Stomach (tissue), 8 donors: ENCODE measurements at regions not wholly inside any gene's neighbourhood (a gene's known extent, or its start where the extent isn't known, plus 50 kb on each side); places are given as distances from the start of the nearest gene placed in this dataset.

Experiments
- DNase-seq, 2 donors: peaks; one replicate each; pipeline versions ENCODE4 v3.0.0 to v3.0.0-alpha.2; 2013 to 2019
- H3K27ac ChIP-seq, 5 donors: fragments of 200-600 bp in 4 of 5; sonication (generic) in 4 of 5; one replicate each; pipeline ENCODE4 v1.5.1; 2013 to 2019; ENCODE audit warnings: mild to moderate bottlenecking in 1 of 5, moderate library complexity in 1 of 5
- H3K27me3 ChIP-seq, 3 donors: fragments of 200-600 bp; sonication (generic); one replicate each; pipeline ENCODE4 v1.5.1; 2017 to 2019; ENCODE audit warnings: mixed run types in 1 of 3
- H3K36me3 ChIP-seq, 4 donors: fragments of 200-600 bp; sonication (generic); 1 replicate in 3 of 4; 2 replicates in 1 of 4; pipeline ENCODE4 v1.5.1; 2016 to 2019
- H3K4me1 ChIP-seq, 4 donors: fragments of 200-600 bp; sonication (generic); one replicate each; pipeline ENCODE4 v1.5.1; 2016 to 2019
- H3K4me3 ChIP-seq, 4 donors: fragments of 200-600 bp; sonication (generic) in 3 of 4; one replicate each; pipeline ENCODE4 v1.5.1; 2016 to 2019; ENCODE audit warnings: mild to moderate bottlenecking in 1 of 4
- H3K9me3 ChIP-seq, 4 donors: fragments of 200-600 bp; sonication (generic); one replicate each; pipeline ENCODE4 v1.5.1; 2016 to 2019
- EP300 ChIP-seq: sonication (generic); formaldehyde crosslinking; IDR thresholded peaks from one replicate; pipeline ENCODE4 v1.6.1; 2017; ENCODE audit warnings: antibody characterized with exemption
- POLR2A ChIP-seq, 4 donors: fragments of 450-650 bp; IDR thresholded peaks; one replicate each; pipeline ENCODE4 v1.6.1; 2016; ENCODE audit warnings: antibody characterized with exemption in 4 of 4, control low read depth in 2 of 4, mild to moderate bottlenecking in 1 of 4, moderate library complexity in 1 of 4
- POLR2AphosphoS5 ChIP-seq, 3 donors: sonication (generic); formaldehyde crosslinking; IDR thresholded peaks; one replicate each; pipeline ENCODE4 v1.6.1; 2016; ENCODE audit warnings: antibody characterized with exemption in 3 of 3
- WGBS, 5 donors: extraction: QIAGEN DNeasy Blood & Tissue Kit in 3 of 5; methylation state at CpG; one replicate each; pipeline versions ENCODE4 v1.1.5 to v1.1.7; 2013 to 2018; 5-methylcytosine and 5-hydroxymethylcytosine counted together
- intact Hi-C: fragments of 100-400 bp; cut with DNase I; formaldehyde crosslinking; loops from one replicate; pipeline ENCODE4 v1.15.1; 2023; ENCODE audit warnings: low total_unique reads
- TF ChIP-seq, protein P1 (sequence below), 7 experiments: fragments of 450-650 bp in 4 of 7; fragments of 200-600 bp in 3 of 7; sonication (generic) in 3 of 7; IDR thresholded peaks; one replicate each; pipeline ENCODE4 v1.5.1; 2016 to 2019; ENCODE audit warnings: antibody characterized with exemption in 7 of 7, control low read depth in 2 of 7, mild to moderate bottlenecking in 1 of 7
- donor health status: healthy with polysubstance abuse.
- donor health status: Bipolar disorder and iron deficiency.
- donor health status: healthy.

DNA sequence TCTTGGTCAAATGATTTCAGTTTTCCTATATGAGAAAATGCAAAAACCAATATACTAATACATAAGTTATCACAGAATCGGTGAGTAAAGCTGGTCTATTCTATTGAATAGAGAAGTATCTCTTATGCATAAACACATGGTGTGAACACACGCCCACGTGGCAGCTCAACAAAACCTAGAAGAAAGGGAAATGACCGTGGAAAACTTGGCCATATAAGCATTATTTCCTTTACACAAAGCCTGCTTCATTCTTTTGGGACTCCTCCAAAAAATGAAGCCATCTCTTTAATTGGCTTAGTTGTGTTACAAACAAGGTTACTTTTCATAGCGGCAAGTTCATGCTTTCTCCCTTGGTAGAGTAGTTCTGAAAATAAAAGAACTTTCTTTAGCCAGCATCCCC lies 183.2 kb downstream of the TMEM161B start:
- Histone ChIP-seq H3K4me1 (no peaks in the 10 kb centered on the region), H3K4me3 (no peak overlapping the region), H3K27me3 (no peaks in the 10 kb centered on the region), H3K36me3 (no peaks in the 10 kb centered on the region), H3K9me3 (no peaks in the 10 kb centered on the region), H3K27ac (no peak overlapping the region)
- DNase-seq, result no peak
- TF ChIP-seq POLR2AphosphoS5 (IDR thresholded peaks at IDR 0.05) (no peak), POLR2A (IDR thresholded peaks at IDR 0.05) (no peak), EP300 (no peak)
- TF ChIP-seq, protein P1, sequence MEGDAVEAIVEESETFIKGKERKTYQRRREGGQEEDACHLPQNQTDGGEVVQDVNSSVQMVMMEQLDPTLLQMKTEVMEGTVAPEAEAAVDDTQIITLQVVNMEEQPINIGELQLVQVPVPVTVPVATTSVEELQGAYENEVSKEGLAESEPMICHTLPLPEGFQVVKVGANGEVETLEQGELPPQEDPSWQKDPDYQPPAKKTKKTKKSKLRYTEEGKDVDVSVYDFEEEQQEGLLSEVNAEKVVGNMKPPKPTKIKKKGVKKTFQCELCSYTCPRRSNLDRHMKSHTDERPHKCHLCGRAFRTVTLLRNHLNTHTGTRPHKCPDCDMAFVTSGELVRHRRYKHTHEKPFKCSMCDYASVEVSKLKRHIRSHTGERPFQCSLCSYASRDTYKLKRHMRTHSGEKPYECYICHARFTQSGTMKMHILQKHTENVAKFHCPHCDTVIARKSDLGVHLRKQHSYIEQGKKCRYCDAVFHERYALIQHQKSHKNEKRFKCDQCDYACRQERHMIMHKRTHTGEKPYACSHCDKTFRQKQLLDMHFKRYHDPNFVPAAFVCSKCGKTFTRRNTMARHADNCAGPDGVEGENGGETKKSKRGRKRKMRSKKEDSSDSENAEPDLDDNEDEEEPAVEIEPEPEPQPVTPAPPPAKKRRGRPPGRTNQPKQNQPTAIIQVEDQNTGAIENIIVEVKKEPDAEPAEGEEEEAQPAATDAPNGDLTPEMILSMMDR (IDR thresholded peaks at IDR 0.05), result no peak
- WGBS, 5 donors, result 57 to 74% (median 71%) methylated on average over 5 of the region's 5 CpGs
- intact Hi-C loops, result no loop called here

DNA sequence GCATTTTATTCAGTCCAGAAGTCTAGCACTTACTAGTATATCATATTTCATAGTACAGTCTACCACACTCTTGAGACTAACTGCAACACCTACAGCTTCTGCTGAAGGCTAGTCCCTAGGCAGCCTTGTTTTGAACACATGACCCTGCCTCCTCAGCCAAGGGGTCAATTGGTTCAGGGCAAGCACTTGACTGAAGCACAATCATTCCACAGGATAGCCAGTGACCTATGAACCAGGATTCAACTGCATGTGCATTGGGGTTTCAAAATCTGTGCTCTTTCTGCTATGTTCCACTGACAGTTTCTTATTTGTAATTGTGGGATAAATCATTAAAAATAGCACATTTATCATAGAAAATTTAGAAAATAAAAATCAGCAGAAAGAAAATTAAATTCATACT lies 186.8 kb downstream of the TMEM161B start:
- Histone ChIP-seq H3K9me3 (peaks cover 0 to 15% (median 7%) of the 10 kb centered on the region in 4 donors), H3K4me1 (no peaks in the 10 kb centered on the region), H3K4me3 (no peak overlapping the region), H3K36me3 (no peaks in the 10 kb centered on the region), H3K27me3 (no peaks in the 10 kb centered on the region), H3K27ac (no peak overlapping the region)
- intact Hi-C loops, result no loop called here
- no peak for DNase-seq
- TF ChIP-seq, protein P1 (IDR thresholded peaks at IDR 0.05), result no peak
- TF ChIP-seq POLR2AphosphoS5 (IDR thresholded peaks at IDR 0.05), result no peak
- no peak for TF ChIP-seq POLR2A (IDR thresholded peaks at IDR 0.05)
- TF ChIP-seq EP300, result no peak

DNA sequence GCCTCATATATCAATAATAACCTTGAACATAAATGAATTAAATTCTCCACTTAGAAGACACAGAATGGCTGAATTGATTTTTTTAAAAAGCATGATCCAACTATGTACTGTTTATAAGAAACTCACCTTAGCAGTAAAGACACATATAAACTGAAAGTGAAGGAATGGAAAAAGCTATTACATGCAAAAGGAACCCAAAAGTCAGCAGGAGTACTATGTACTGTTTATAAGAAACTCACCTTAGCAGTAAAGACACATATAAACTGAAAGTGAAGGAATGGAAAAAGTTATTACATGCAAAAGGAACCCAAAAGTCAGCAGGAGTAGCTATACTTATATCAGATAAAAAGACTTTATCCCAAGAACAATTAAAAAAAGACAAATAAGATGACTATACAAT lies 204.8 kb downstream of the TMEM161B start:
- no peak overlapping the region for H3K4me3 ChIP-seq
- H3K4me1 ChIP-seq, result no peaks in the 10 kb centered on the region
- intact Hi-C loops, result no loop called here
- TF ChIP-seq EP300 (no peak), POLR2AphosphoS5 (IDR thresholded peaks at IDR 0.05) (no peak), POLR2A (IDR thresholded peaks at IDR 0.05) (no peak)
- TF ChIP-seq, protein P1 (IDR thresholded peaks at IDR 0.05), result no peak
- no peaks in the 10 kb centered on the region for H3K36me3 ChIP-seq
- peaks cover 0 to 21% (median 10%) of the 10 kb centered on the region in 4 donors for H3K9me3 ChIP-seq
- no peak for DNase-seq
- H3K27me3 ChIP-seq, result no peaks in the 10 kb centered on the region
- no peak overlapping the region for H3K27ac ChIP-seq

DNA sequence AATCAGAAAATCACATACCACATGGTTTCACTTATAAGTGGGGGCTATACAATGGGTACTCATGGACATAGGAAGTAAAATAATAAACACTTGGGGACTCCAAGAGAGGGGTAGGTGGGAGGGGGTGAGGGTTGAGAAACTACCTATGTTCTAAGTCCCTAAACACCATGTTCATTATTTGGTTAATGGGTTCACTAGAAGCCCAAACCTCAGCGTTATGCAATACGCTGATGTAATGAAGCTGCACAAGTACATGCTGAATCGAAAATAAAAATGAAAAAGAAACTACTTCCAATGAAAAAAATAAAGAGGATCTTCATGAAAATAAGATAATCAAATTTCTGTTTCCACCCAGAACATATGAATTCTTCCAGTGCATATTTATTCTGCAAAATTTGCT lies 208.5 kb downstream of the TMEM161B start:
- peaks cover 0 to 21% (median 10%) of the 10 kb centered on the region in 4 donors for H3K9me3 ChIP-seq
- TF ChIP-seq POLR2A (IDR thresholded peaks at IDR 0.05) (no peak), POLR2AphosphoS5 (IDR thresholded peaks at IDR 0.05) (no peak), EP300 (no peak)
- TF ChIP-seq, protein P1 (IDR thresholded peaks at IDR 0.05), result no peak
- intact Hi-C loops, result no loop called here

More for the DNA sequence above, 208.5 kb downstream of the TMEM161B start:
- Histone ChIP-seq H3K27me3 (no peaks in the 10 kb centered on the region), H3K4me1 (no peaks in the 10 kb centered on the region), H3K27ac (no peak overlapping the region), H3K4me3 (no peak overlapping the region), H3K36me3 (no peaks in the 10 kb centered on the region)
- DNase-seq, result no peak
- 82 to 87% (median 86%) methylated on average over 3 of the region's 3 CpGs for WGBS, 5 donors
